GM12875 (cell line): ENCODE measurements at regions not wholly inside any gene's neighbourhood (a gene's known extent, or its start where the extent isn't known, plus 50 kb on each side); places are given as distances from the start of the nearest gene placed in this dataset.

Experiments used
- H3K4me3 ChIP-seq: one replicate; pipeline ENCODE4 v1.5.1; 2011; ENCODE audit warnings: low read depth, low read length, control low read depth
- CTCF ChIP-seq: IDR thresholded peaks from 2 replicates; pipeline ENCODE4 v1.5.1; 2011; ENCODE audit warnings: low read depth, mild to moderate bottlenecking, control low read depth, inconsistent platforms, low read length, moderate library complexity, borderline replicate concordance; ENCODE audit not compliant: insufficient read depth

GRCh38 chr1:42096554-42096953 lies 56.7 kb upstream of the GUCA2B start:
- TF ChIP-seq CTCF = no peak
- no peak overlapping the region for H3K4me3 ChIP-seq

- no peak overlapping the region for H3K4me3 ChIP-seq
- TF ChIP-seq CTCF = no peak
Measured at GRCh38 chr1:42089246-42089645, 64.0 kb upstream of the GUCA2B start.

- H3K4me3 ChIP-seq = no peak overlapping the region
- no peak for TF ChIP-seq CTCF
Measured at GRCh38 chr1:42086146-42086545, 67.1 kb upstream of the GUCA2B start.

- H3K4me3 ChIP-seq = no peak overlapping the region
- TF ChIP-seq CTCF = no peak
Measured at GRCh38 chr1:42085596-42085995, 67.6 kb upstream of the GUCA2B start.

GRCh38 chr1:42081475-42081874 lies 71.7 kb upstream of the GUCA2B start:
- H3K4me3 ChIP-seq = no peak overlapping the region
- no peak for TF ChIP-seq CTCF

- no peak overlapping the region for H3K4me3 ChIP-seq
- TF ChIP-seq CTCF = no peak
Measured at GRCh38 chr1:42075179-42075578, 78.0 kb upstream of the GUCA2B start.

- TF ChIP-seq CTCF = no peak
- no peak overlapping the region for H3K4me3 ChIP-seq
Measured at GRCh38 chr1:42070996-42071395, 82.2 kb upstream of the GUCA2B start.
